Activated naive CD8-positive, alpha-beta T cell treated with anti-CD3 and anti-CD28 coated beads, Interleukin-2, amount 50 U/mL, for 16 hours (primary cell): ENCODE measurements at regions not wholly inside any gene's neighbourhood (a gene's known extent, or its start where the extent isn't known, plus 50 kb on each side); places are given as distances from the start of the nearest gene placed in this dataset.

Experiments used
- DNase-seq: peaks from one replicate; pipeline ENCODE4 v3.0.0-alpha.2; 2020; ENCODE audit warnings: low read depth, low spot score

- DNase-seq: no peak
Observed at GRCh38 chr5:89421035-89421434, 538.1 kb upstream of the MEF2C start.

GRCh38 chr5:89418407-89419085, 535.6 kb upstream of the MEF2C start:
- no peak for DNase-seq

GRCh38 chr5:89417990-89418389, 535.0 kb upstream of the MEF2C start:
- no peak for DNase-seq

- no peak for DNase-seq
Observed at GRCh38 chr5:89417515-89417914, 534.5 kb upstream of the MEF2C start.

GRCh38 chr5:89411891-89412290, 528.9 kb upstream of the MEF2C start:
- no peak for DNase-seq

- no peak for DNase-seq
Observed at GRCh38 chr5:89407054-89407453, 524.1 kb upstream of the MEF2C start.

GRCh38 chr5:89401659-89402058, 518.7 kb upstream of the MEF2C start:
- DNase-seq: no peak

- no peak for DNase-seq
Observed at GRCh38 chr5:89401012-89401411, 518.0 kb upstream of the MEF2C start.

- no peak for DNase-seq
Observed at GRCh38 chr5:89399548-89399947, 516.6 kb upstream of the MEF2C start.

GRCh38 chr5:89397096-89397495, 514.1 kb upstream of the MEF2C start:
- DNase-seq: no peak

- no peak for DNase-seq
Observed at GRCh38 chr5:89396278-89396954, 513.4 kb upstream of the MEF2C start.

- DNase-seq: no peak
Observed at GRCh38 chr5:89395111-89395510, 512.1 kb upstream of the MEF2C start.

- no peak for DNase-seq
Observed at GRCh38 chr5:89388872-89389271, 505.9 kb upstream of the MEF2C start.

GRCh38 chr5:89384391-89384790, 501.4 kb upstream of the MEF2C start:
- no peak for DNase-seq

GRCh38 chr5:89380635-89381034, 497.7 kb upstream of the MEF2C start:
- no peak for DNase-seq

GRCh38 chr5:89377767-89378455, 494.9 kb upstream of the MEF2C start:
- DNase-seq: no peak

GRCh38 chr5:89374818-89375521, 492.0 kb upstream of the MEF2C start:
- no peak for DNase-seq

GRCh38 chr5:89374144-89374784, 491.3 kb upstream of the MEF2C start:
- DNase-seq: no peak

GRCh38 chr5:89372176-89372575, 489.2 kb upstream of the MEF2C start:
- DNase-seq: no peak

- no peak for DNase-seq
Observed at GRCh38 chr5:89371646-89372045, 488.7 kb upstream of the MEF2C start.

- no peak for DNase-seq
Observed at GRCh38 chr5:89359046-89359445, 476.1 kb upstream of the MEF2C start.
